Astrocyte of the spinal cord (primary cell): ENCODE measurements at regions not wholly inside any gene's neighbourhood (a gene's known extent, or its start where the extent isn't known, plus 50 kb on each side); places are given as distances from the start of the nearest gene placed in this dataset.

ENCODE experiments used
- DNase-seq: peaks from one replicate; pipeline ENCODE4 v3.0.0; 2011; ENCODE audit warnings: low read depth, low spot score
- H3K4me3 ChIP-seq: 2 replicates; pipeline ENCODE4 v1.5.1; 2011; ENCODE audit warnings: low read depth, mild to moderate bottlenecking, low read length, moderate library complexity
- in situ Hi-C: cut with HindIII; loops from 2 replicates; pipeline ENCODE4 v1.10.0; 2017; ENCODE audit warnings: low sequenced_read_pairs
- TF ChIP-seq, protein P1 (sequence below): IDR thresholded peaks from 2 replicates; pipeline ENCODE4 v1.5.1; 2012; ENCODE audit warnings: low read depth, mild to moderate bottlenecking, low read length, inconsistent platforms

- TF ChIP-seq, protein P1, sequence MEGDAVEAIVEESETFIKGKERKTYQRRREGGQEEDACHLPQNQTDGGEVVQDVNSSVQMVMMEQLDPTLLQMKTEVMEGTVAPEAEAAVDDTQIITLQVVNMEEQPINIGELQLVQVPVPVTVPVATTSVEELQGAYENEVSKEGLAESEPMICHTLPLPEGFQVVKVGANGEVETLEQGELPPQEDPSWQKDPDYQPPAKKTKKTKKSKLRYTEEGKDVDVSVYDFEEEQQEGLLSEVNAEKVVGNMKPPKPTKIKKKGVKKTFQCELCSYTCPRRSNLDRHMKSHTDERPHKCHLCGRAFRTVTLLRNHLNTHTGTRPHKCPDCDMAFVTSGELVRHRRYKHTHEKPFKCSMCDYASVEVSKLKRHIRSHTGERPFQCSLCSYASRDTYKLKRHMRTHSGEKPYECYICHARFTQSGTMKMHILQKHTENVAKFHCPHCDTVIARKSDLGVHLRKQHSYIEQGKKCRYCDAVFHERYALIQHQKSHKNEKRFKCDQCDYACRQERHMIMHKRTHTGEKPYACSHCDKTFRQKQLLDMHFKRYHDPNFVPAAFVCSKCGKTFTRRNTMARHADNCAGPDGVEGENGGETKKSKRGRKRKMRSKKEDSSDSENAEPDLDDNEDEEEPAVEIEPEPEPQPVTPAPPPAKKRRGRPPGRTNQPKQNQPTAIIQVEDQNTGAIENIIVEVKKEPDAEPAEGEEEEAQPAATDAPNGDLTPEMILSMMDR, result no peak
- DNase-seq, result peak; percentile 27
- in situ Hi-C loops, result no loop called here
These were observed 133.6 kb upstream of the RAP2B start for GRCh38 chr3:153028381-153028780.

GRCh38 chr3:153029350-153029749 is 132.7 kb upstream of the RAP2B start:
- no peak overlapping the region for H3K4me3 ChIP-seq
- TF ChIP-seq, protein P1, result no peak
- in situ Hi-C loops, result no loop called here
- DNase-seq, result peak; percentile 62

More at GRCh38 chr3:153028381-153028780, 133.6 kb upstream of the RAP2B start:
- no peak overlapping the region for H3K4me3 ChIP-seq

- in situ Hi-C loops, result no loop called here
- no peak overlapping the region for H3K4me3 ChIP-seq
- DNase-seq, result no peak
- TF ChIP-seq, protein P1, result no peak
These were observed 129.1 kb upstream of the RAP2B start for GRCh38 chr3:153032891-153033290.

DNA sequence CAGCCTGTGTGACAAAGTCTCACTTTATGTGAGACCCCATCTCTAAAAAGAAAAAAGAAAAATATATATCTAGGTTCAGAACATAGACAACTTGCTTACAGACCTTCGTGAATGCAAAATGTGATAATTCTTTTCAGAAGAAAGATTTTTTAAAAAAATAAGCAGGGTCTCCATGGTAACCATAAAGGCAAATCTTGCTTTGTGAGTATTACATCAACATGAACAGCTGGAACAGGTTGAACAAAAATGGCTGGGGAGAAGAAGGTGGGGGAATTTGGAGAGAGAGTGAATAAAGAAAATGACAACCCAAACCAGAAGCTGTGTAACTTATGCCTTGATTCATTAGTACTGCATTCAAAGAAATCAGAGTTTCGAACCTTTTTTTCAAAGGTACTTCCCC is 125.2 kb upstream of the RAP2B start:
- no peak for DNase-seq
- in situ Hi-C loops, result no loop called here
- no peak overlapping the region for H3K4me3 ChIP-seq
- TF ChIP-seq, protein P1, result no peak

- in situ Hi-C loops, result no loop called here
- no peak for DNase-seq
These were observed 123.7 kb upstream of the RAP2B start for GRCh38 chr3:153038367-153038766.

DNA sequence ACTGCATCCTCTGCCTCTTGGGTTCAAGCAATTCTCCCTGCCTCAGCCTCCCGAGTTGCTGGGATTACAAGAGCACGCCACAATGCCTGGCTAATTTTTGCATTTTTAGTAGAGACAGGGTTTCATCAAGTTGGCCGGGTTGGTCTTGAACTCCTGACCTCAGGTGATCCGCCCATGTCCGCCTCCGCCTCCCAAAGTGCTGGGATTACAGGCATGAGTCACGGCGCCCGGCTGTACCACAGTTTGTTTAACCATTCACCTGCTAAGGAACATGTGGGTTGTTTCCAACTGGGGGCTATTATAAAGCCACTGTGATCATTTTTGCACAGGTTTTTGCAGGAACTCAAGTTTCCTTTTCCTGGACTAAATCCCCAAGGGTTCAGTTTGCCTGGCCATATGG is 123.2 kb upstream of the RAP2B start:
- in situ Hi-C loops, result no loop called here
- no peak overlapping the region for H3K4me3 ChIP-seq
- TF ChIP-seq, protein P1, result no peak
- no peak for DNase-seq

More at GRCh38 chr3:153038367-153038766, 123.7 kb upstream of the RAP2B start:
- no peak overlapping the region for H3K4me3 ChIP-seq
- TF ChIP-seq, protein P1, result no peak

DNA sequence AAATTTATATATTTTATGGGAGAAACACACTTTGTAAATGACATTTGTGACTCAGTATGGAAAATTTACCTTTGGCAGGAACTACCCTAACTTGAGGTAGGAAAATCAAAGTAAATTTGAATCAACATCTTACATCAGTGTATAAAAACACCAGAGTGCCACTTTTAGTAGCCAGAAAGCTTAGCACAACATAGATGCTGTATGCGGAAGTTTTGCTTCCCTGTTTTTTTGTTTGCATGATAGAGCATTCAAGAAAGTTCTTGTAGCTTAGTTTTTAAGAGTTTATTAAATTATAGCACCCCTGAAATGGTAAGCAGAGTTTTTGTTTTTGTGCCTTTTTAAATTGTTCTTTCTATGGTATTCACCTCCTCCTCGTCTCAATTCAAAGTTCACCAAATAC is 120.8 kb upstream of the RAP2B start:
- TF ChIP-seq, protein P1, result no peak
- DNase-seq, result no peak
- in situ Hi-C loops, result no loop called here
- no peak overlapping the region for H3K4me3 ChIP-seq
